ENCODE measurements at regions not wholly inside any gene's neighbourhood (a gene's known extent, or its start where the extent isn't known, plus 50 kb on each side); places are given as distances from the start of the nearest gene placed in this dataset.

- no peak for TF ChIP-seq CTCF (conservative IDR thresholded peaks at IDR 0.05)
- H3K27ac ChIP-seq: no peak overlapping the region
Observed at GRCh38 chr4:189293459-189293858, 647.2 kb upstream of the FRG1 start.

GRCh38 chr4:189294574-189294973, 646.1 kb upstream of the FRG1 start:
- no peak overlapping the region for H3K27ac ChIP-seq
- TF ChIP-seq CTCF (conservative IDR thresholded peaks at IDR 0.05): no peak

- no peak for TF ChIP-seq CTCF (conservative IDR thresholded peaks at IDR 0.05)
- H3K27ac ChIP-seq: no peak overlapping the region
Observed at GRCh38 chr4:189299706-189300105, 641.0 kb upstream of the FRG1 start.

GRCh38 chr4:189301692-189302091, 639.0 kb upstream of the FRG1 start:
- no peak overlapping the region for H3K27ac ChIP-seq
- no peak for TF ChIP-seq CTCF (conservative IDR thresholded peaks at IDR 0.05)

GRCh38 chr4:189302719-189303118, 638.0 kb upstream of the FRG1 start:
- no peak for TF ChIP-seq CTCF (conservative IDR thresholded peaks at IDR 0.05)
- H3K27ac ChIP-seq: no peak overlapping the region

GRCh38 chr4:189304167-189304566, 636.5 kb upstream of the FRG1 start:
- no peak for TF ChIP-seq CTCF (conservative IDR thresholded peaks at IDR 0.05)
- no peak overlapping the region for H3K27ac ChIP-seq

GRCh38 chr4:189304809-189305208, 635.9 kb upstream of the FRG1 start:
- no peak overlapping the region for H3K27ac ChIP-seq
- no peak for TF ChIP-seq CTCF (conservative IDR thresholded peaks at IDR 0.05)

- no peak overlapping the region for H3K27ac ChIP-seq
- no peak for TF ChIP-seq CTCF (conservative IDR thresholded peaks at IDR 0.05)
Observed at GRCh38 chr4:189305500-189305899, 635.2 kb upstream of the FRG1 start.

Data from VCaP (cell line).